GM21529 (cell line): ENCODE measurements at regions not wholly inside any gene's neighbourhood (a gene's known extent, or its start where the extent isn't known, plus 50 kb on each side); places are given as distances from the start of the nearest gene placed in this dataset.
"Not testable (repeated sequence)": the region's sequence is repeated elsewhere in the genome, so short reads cannot be mapped to it uniquely, and the experiment has no call there.

ENCODE experiments used
- ATAC-seq: cut with Tn5 transposase; IDR thresholded peaks from one replicate; pipeline ENCODE4 v1.9.1; 2021; ENCODE audit not compliant: unreplicated experiment

GRCh38 chr21:34271189-34271851 lies 92.5 kb upstream of the KCNE2 start:
- ATAC-seq: no peak

DNA sequence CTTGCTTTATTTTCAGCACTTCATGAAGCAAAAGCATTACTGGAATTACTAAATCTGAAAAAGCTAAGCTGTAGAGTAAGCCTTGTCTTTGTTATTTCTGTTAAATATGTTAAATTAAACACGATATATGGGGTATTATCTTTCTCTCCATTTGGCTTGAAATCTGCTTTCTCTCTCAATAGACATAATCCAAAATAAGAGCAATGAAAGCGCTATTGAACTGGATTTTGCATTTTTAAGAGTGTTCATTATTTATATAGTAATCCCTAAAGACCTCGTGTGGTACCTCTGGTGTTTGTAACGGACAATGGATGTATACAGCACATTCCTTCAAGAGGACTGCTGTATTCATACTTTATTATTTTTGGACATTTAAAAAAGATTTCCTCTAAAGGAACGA lies 91.5 kb upstream of the KCNE2 start:
- no peak for ATAC-seq

GRCh38 chr21:34274001-34274400 lies 89.8 kb upstream of the KCNE2 start:
- no peak for ATAC-seq

DNA sequence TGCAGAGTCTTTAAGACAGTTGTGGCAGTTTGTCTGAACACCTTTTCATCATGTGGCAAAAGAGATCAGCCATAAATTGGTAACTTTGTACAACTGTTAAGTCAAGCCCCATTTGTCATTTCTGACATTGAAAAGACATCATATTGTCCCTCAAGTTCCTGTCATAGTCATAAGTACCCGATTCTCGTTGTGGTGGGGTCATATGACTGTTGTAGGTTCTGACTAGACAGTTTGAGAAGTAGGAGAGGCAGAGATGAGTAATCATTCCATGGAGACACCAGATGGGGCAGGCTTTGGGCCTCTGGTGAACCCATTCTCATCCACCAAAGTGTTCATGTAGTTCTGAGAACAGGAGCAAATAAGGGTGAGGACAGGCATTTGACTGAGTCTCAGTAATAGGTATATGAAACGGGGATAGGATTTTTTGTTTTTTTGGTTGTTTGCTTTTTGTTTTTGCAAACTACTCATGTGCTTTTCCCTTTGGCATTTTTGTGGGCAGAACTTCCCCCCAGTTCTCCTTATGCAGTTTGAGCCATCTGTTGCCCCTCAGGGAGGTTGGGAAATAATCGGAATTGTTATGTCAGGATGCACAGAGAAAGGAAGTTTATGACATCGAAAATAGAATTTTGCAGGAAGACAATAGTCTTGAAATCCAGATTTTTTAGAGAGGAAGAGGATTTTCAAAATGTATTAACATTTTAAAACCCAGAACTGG lies 86.9 kb upstream of the KCNE2 start:
- ATAC-seq: peak; percentile 67

DNA sequence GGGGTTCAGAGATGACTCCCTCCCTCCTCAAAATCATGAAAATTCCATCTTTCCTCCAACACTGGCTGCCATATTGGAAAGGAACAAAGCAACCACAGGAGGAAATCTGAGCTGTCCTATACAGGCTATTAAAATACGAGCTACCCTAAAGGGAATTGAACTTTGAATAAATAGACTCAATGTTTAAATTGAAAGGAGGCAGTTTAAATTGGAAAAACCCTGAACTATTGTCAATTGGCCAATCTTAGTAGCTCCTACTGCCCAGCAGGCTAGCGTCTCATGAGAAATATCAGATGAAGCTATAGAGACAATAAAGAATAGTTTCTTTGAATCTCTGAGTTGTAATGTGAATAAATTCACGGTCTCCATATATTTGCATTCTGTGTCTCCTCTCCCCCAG lies 85.4 kb upstream of the KCNE2 start:
- ATAC-seq: no peak

GRCh38 chr21:34279285-34279684 lies 84.5 kb upstream of the KCNE2 start:
- no peak for ATAC-seq

DNA sequence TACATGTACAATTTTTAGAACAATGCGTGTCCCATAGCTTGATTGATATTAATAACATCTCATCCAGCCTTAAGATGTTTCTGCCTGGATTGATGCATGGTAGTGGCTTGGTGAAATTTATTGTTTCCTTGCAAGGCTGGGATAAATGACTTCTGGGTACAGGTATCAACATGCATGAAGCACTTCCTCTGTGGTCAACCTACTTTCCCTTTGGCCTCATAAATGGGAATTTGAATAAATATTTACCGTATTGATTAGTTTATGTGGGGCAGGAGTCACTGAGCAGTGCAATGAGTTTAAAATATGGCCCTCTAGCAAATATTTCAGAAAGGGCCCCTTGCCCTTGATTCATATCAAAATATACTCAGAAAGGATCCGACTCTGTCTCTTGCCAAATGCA lies 83.9 kb upstream of the KCNE2 start:
- no peak for ATAC-seq

DNA sequence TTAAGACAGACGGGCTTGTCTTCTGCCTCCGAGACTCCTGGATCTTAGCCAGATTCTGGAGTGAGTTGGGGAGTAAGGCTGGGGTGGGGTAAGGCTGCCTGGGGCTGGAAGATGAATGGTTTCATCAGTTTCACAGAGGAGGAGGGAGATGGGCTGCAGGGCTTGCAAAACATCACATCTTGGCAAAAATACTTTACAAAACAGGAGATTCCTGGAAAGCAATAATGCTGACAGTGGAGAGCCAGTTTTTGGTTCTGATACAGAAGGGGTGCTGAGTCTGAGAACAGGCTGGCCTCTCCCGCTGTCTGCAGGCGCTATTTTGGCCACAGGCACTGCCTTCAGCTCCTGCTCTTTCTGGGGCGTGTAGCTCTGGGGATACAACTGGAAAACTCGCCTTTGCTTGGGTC lies 83.4 kb upstream of the KCNE2 start:
- ATAC-seq: no peak

DNA sequence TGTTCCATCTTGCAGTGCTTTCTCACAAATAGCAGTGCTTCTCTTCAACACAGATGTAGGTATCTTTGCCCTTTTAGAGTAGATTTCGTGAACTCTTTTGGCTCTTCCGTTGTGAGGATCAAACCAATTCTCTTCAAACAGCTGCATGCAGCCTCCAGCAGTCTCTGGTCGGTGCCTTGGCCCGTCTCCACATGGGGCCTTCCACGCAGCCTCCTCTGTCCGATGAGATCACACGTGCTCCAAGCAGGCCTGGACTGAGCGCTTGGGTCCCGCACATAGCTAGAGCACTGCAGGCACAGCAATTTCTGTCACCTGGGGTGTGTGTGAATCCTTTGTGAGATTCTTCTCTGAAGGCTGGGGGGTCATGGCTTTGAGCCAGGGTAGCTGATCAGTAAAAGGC lies 82.8 kb upstream of the KCNE2 start:
- no peak for ATAC-seq

- no peak for ATAC-seq
Measured at GRCh38 chr21:34282223-34282622, 81.6 kb upstream of the KCNE2 start.

- ATAC-seq: no peak
Measured at GRCh38 chr21:34284666-34285065, 79.1 kb upstream of the KCNE2 start.

- not testable (repeated sequence) for ATAC-seq
Measured at GRCh38 chr21:34288042-34288441, 75.8 kb upstream of the KCNE2 start.

DNA sequence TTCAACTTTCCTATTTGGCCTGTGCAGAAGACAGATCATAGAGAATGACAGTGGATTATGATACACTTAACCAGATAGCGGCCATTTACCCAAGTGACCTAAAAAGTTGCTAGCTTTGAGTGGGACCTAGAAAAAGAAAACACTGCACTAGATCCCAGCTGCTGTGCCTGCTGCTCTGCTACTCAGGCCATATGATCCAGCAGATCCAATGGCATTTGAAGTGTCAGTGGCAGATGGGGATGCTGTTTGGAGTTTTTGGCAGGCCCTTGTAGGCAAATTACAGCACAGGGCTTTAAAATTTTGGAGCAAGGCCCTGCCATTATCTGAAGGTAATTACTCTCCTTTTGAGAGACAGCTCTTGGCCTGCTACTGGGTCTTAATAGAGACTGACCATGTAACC lies 74.0 kb upstream of the KCNE2 start:
- no peak for ATAC-seq

GRCh38 chr21:34296878-34297277 lies 66.9 kb upstream of the KCNE2 start:
- ATAC-seq: no peak

- ATAC-seq: no peak
Measured at GRCh38 chr21:34298534-34299167, 65.2 kb upstream of the KCNE2 start.

- ATAC-seq: no peak
Measured at GRCh38 chr21:34299168-34299539, 64.7 kb upstream of the KCNE2 start.

- no peak for ATAC-seq
Measured at GRCh38 chr21:34302521-34302920, 61.3 kb upstream of the KCNE2 start.

- ATAC-seq: no peak
Measured at GRCh38 chr21:34305605-34306604, 57.9 kb upstream of the KCNE2 start.

DNA sequence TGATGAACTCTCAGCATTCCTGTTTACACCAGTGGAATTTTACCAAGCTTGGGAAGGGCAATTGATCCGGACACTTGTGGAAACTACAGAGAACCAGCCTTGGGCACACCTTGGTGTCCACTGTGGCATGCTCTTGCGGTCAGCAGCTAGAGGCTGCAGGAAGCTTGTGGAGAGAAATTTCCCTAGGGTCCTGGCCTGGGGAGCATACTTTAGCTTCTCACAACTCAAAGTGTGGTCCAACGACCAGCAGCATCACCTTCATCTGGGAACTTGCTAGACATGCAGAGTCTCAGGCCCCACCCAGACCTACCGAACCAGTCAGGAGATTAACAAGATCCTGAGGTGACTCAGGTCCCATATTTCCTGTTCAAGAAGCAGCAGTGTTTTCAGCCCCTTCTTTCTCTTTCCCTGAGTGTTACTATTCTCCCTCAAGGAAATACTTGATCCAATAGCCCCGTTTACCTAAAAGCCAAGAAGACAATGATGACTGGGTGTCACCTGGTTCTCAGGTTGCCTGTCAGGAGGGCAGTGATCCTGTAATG lies 55.7 kb upstream of the KCNE2 start:
- no peak for ATAC-seq

- ATAC-seq: no peak
Measured at GRCh38 chr21:34311561-34312330, 52.1 kb upstream of the KCNE2 start.
